NB4 (cell line): ENCODE measurements at regions not wholly inside any gene's neighbourhood (a gene's known extent, or its start where the extent isn't known, plus 50 kb on each side); places are given as distances from the start of the nearest gene placed in this dataset.

Experiments used
- DNase-seq: peaks from one replicate; pipeline ENCODE4 v3.0.0; 2010; ENCODE audit warnings: low read depth
- H3K4me3 ChIP-seq: one replicate; pipeline ENCODE4 v1.5.1; 2011; ENCODE audit warnings: mild to moderate bottlenecking, low read depth, low read length, moderate library complexity
- MAX ChIP-seq: IDR thresholded peaks from 2 replicates; pipeline ENCODE4 v1.6.1; 2011; ENCODE audit warnings: low read depth, low read length
- MYC ChIP-seq: IDR thresholded peaks from 2 replicates; pipeline ENCODE4 v1.6.1; 2011; ENCODE audit warnings: low read depth, low read length
- POLR2A ChIP-seq: IDR thresholded peaks from 2 replicates; pipeline ENCODE4 v1.6.1; 2011; ENCODE audit warnings: mild to moderate bottlenecking; ENCODE audit not compliant: insufficient read length; ENCODE audit errors: extremely low read depth
- TF ChIP-seq, protein P1 (sequence below): IDR thresholded peaks from one replicate; pipeline ENCODE4 v1.5.1; 2012; ENCODE audit warnings: low read depth, low read length

DNA sequence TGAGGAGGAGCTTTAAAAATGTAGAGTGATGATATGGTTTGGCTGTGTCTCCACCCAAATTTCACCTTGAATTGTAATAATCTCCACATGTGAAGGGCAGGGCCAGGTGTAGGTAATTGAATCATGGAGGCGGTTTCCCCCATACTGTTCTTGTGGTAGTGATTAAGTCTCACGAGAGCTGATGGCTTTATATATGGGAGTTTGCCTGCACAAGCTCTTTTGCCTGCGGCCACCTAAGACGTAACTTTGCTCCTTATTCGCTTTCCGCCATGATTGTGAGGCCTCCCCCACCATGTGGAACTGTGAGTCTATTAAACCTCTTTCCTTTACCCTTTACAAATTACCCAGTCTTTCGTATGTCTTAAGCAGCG lies 332.0 kb downstream of the RAPGEF2 start:
- H3K4me3 ChIP-seq, result no peak overlapping the region
- TF ChIP-seq, protein P1, sequence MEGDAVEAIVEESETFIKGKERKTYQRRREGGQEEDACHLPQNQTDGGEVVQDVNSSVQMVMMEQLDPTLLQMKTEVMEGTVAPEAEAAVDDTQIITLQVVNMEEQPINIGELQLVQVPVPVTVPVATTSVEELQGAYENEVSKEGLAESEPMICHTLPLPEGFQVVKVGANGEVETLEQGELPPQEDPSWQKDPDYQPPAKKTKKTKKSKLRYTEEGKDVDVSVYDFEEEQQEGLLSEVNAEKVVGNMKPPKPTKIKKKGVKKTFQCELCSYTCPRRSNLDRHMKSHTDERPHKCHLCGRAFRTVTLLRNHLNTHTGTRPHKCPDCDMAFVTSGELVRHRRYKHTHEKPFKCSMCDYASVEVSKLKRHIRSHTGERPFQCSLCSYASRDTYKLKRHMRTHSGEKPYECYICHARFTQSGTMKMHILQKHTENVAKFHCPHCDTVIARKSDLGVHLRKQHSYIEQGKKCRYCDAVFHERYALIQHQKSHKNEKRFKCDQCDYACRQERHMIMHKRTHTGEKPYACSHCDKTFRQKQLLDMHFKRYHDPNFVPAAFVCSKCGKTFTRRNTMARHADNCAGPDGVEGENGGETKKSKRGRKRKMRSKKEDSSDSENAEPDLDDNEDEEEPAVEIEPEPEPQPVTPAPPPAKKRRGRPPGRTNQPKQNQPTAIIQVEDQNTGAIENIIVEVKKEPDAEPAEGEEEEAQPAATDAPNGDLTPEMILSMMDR, result no peak
- TF ChIP-seq MYC, result no peak
- no peak for TF ChIP-seq POLR2A
- no peak for TF ChIP-seq MAX
- DNase-seq, result no peak

DNA sequence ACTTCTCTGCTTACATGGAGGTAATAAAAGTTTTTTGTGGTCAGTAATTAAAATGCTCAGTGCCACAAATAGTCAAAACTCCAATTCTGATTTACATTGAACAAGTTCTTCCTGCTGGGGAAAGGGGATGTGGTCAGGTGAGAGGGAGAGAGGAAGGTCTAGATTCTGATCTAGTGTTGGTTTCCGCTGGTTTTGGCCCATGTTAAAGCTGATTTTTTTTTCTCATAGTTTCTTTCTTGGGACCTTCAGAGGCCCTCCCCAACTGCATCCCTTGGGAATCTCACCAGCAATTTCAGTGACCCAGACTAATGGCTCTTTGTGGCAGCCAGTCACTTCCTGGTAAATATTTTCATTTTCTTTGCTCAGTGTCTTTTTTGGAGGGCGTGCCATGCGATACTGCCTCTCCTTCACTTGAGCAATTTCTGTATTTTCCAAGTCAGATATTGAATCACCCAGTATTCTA lies 332.7 kb downstream of the RAPGEF2 start:
- no peak overlapping the region for H3K4me3 ChIP-seq
- DNase-seq, result peak; percentile 6
- TF ChIP-seq MAX (no peak), POLR2A (no peak), MYC (no peak)
- TF ChIP-seq, protein P1, result no peak

- no peak for DNase-seq
- no peak overlapping the region for H3K4me3 ChIP-seq
- TF ChIP-seq, protein P1, result no peak
- TF ChIP-seq POLR2A, result no peak
- TF ChIP-seq MYC, result no peak
- no peak for TF ChIP-seq MAX
Observed at GRCh38 chr4:159443975-159444374, 341.1 kb downstream of the RAPGEF2 start.

- TF ChIP-seq, protein P1, result no peak
- TF ChIP-seq MAX, result no peak
- TF ChIP-seq MYC, result no peak
- no peak for TF ChIP-seq POLR2A
- peak; percentile 4 for DNase-seq
- H3K4me3 ChIP-seq, result no peak overlapping the region
Observed at GRCh38 chr4:159444678-159445077, 341.8 kb downstream of the RAPGEF2 start.

DNA sequence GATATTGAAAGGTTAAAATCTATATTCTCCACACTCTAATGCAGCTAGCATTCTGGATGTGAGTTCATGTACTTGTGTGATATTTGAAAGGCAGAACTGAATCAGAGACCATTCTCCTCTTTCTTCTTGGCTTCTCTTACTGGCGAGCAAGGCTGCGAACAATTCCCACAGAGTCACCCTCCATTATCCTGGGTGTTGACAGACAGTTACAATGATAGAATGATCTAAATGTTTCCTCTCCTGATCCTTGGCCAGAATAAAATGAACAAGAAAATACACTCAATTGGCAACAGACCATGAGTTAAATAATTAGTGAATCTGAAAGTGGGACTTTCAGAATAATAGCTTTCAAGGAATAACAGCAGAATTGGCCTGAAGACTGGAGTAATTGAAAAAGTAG lies 342.8 kb downstream of the RAPGEF2 start:
- DNase-seq, result no peak
- no peak for TF ChIP-seq POLR2A
- TF ChIP-seq, protein P1, result no peak
- no peak for TF ChIP-seq MAX
- no peak for TF ChIP-seq MYC
- no peak overlapping the region for H3K4me3 ChIP-seq
